GM23248 (cell line): ENCODE measurements at regions not wholly inside any gene's neighbourhood (a gene's known extent, or its start where the extent isn't known, plus 50 kb on each side); places are given as distances from the start of the nearest gene placed in this dataset.

ENCODE experiments used
- EZH2 ChIP-seq: fragments of 200-600 bp; sonication (generic); IDR thresholded peaks from 2 replicates; pipeline ENCODE4 v1.6.1; 2018; ENCODE audit warnings: antibody characterized with exemption, mild to moderate bottlenecking; ENCODE audit not compliant: insufficient read depth, poor library complexity, severe bottlenecking
- EZH2phosphoT487 ChIP-seq: fragments of 200-600 bp; sonication (generic); IDR thresholded peaks from 2 replicates; pipeline ENCODE4 v1.6.1; 2018; ENCODE audit warnings: antibody characterized with exemption, moderate library complexity, mild to moderate bottlenecking, low read depth; ENCODE audit not compliant: insufficient read depth

DNA sequence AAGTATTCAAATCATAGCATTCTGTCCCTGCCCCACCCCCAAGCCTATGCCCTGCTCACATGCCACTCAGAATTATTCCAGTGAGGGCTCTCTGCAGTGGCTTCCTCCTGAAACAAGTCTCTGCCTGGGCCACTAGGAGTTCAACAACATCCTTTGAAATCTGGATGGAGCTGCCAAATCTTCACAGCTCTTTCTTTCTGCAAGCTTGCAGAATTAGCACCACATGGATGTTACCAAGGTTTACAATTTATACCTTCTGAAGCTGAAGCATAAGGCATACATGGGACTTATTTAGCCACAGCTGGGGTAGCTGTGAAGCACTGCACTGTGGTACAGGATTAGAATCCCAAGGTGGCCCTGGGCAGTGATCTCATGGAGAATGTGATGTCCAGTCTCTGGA, 577.5 kb downstream of the CD109 start:
- TF ChIP-seq EZH2phosphoT487, result no peak
- no peak for TF ChIP-seq EZH2
